ENCODE measurements at regions not wholly inside any gene's neighbourhood (a gene's known extent, or its start where the extent isn't known, plus 50 kb on each side); places are given as distances from the start of the nearest gene placed in this dataset.

DNA sequence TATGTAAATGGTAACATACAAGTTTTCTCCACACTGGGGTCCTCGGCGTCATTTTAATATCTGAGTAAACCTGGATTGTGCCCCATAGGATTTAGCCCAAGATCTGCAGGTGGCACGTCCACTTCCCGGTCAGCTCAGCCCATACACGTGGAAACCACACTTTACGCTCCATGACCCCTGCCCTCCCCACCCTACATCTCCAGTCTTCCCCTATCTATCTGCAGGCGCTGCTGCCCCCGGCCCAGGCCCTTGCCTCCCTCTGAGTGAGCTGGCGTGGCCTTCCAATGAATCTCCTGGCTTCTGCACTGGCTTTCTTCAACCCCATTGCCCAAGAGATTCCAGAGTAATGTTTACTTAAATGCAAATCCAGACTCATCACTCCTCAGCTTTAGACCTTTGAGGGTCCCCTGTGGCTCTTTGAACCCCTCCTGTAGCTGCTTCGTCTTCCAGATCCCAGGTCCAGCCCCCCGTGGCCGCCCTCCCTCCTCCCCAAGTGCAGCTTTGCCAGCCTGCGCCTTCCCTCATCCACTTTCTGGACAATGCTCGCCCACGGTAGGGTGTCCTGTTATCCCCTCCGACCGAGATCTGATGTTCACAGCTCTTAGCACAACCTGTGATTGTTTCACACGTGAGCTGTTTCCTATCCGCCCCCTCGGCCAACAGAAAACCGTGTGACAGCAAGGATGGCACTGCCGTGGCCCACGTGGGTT lies 421.4 kb upstream of the SALL3 start:
- no peak for DNase-seq (ENCODE audit: low read depth)

DNA sequence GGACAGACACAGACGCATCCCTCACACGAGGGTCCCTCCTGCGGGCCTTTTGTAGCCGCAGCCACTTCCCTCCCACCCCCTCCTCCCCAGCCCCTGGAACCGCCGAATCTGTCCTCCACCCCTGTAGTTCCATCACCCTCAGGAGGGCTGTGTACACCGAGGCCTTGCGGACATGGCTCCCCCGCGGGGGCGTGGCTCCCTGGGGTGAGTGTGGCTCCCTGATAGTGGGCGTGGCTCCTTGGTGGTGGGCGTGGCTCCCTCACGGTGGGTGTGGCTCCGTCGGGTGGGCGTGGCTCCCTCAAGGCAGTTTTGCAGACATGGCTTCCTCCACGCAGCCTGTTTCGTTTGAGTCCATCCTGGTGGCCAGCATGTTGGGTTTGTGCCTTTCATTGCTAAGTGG lies 420.7 kb upstream of the SALL3 start:
- no peak for DNase-seq (ENCODE audit: low read depth)

DNA sequence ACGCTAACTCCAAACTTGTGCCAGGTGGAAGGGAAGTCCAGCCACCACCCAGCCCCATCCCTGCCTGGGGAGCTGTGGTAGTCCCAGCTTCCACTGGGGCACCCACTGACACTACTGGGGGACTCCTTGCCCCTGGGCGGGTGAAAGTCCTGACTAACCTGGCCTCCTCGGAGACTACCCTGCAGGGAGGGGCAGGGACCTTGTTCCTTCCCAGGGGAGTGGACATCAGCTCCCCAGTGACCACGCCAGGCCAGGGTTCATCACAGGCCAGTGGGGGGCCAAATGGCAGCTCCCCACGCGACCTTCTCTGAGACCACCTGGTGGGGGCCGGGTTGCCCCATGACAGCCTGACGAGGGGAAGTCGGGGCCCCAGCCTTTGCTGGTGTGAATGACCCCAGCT lies 420.0 kb upstream of the SALL3 start:
- DNase-seq (ENCODE audit: low read depth) = no peak

DNA sequence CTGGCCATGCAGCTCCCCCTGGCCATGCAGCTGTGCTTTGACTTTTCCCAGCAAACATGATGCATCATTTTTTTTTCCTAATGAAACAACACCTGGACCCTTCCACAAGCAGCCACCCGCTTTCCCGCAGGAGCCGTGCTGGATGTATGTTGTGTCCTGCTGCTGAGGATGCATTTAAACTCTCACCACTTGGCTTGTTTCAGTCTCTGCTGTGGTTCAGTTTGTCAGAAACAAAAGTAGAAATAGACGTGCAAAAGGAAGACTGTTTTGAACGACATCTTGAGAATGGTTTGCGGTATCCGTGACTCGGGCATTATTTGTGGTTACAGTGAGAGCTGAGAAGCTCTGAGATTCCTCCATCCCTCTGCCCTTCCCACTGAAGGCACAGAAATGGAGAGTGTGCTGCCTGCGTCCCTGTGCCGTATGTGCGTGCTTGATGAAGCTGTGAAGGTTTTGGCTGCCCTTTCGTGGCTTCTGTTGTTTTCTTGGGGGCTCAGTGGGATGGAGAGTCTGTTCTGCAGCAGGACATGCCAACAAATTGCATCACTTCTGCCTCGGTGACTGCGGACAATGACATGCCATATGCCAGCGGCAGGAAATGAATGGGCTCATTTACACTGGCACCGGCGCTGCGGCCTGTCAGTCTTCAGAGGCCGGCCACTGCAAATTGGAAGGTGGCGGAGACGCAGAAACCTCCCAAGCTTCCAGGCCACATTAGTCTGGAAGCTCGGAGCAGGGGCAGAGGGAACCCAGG lies 417.7 kb upstream of the SALL3 start:
- DNase-seq (ENCODE audit: low read depth) = no peak

DNA sequence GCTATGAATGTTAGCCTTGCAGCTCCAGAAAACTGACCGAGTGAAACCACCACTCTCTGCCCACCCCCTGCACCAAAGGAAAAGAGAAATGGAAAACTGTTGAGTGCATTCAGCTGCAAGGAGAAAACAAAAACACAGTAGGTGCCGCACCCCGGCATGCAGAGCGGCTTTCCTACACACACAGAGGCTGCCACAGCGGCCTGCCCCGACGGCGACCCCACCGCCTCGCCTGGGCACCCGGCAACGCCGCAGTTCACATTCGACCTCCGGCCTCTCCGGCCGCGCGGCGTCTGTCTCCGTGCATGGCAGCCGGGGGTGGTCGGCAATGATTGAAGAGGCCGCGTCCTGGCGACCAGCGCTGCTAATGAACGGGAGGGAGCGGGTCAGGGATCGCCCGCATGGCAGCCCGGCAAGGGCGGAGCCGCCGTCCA lies 417.1 kb upstream of the SALL3 start:
- DNase-seq (ENCODE audit: low read depth) = no peak

DNA sequence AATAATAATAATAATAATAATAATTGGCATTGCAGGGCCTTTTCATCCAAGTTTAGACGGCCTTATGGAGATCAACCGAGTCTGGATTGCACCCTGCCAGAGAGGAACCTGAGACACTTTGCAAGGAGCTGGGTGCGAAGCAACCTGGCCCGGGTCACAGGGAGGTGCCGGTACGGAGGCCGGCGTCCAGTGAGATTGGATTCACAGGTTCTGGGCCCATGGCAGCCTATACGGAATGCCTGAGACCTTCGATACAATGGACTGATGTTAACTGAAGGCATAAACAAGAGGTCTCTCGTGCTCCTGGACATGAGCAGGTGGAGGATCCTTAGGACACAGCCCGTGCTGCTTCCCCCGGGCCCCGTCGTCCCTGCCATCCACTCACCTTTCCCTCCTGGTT lies 416.5 kb upstream of the SALL3 start:
- no peak for DNase-seq (ENCODE audit: low read depth)

DNA sequence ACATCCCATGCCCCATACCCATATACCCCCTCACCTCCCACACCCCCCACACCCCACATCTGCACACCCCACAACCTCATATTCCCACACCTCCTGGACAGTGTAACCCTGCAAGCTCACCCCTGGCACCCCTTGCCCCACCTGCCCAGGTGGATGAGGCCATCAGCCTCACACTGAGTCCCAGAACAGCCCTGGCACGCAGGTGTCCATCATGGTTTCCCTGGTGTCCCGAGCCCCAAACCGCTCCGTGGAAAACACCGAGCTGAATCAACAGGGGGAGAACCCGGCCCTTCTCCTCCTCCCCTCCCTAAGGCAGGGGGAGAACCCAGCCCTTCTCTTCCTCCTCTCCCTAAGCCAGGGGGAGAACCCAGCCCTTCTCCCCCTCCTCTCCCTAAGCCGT lies 415.6 kb upstream of the SALL3 start:
- DNase-seq (ENCODE audit: low read depth) = no peak

DNA sequence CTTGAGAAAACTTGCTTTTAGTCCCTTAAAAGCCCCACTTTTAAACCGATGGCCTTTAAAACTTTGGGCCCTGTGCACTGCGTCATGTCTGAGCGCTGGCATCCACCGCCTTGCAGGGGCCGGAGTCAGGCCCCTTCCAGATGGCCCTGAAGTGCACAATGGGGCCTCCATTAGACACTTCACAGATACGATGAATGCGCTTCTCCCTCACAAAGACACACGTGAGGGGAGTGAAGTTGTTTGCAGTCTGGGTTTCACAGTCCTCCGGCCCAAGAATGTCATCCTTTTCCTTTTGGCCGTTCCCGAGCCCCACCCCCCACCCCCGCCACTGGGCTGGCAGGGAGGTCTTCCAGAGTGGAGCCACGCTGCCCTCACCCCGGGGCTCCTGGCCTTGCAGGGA lies 415.1 kb upstream of the SALL3 start:
- no peak for DNase-seq (ENCODE audit: low read depth)

DNA sequence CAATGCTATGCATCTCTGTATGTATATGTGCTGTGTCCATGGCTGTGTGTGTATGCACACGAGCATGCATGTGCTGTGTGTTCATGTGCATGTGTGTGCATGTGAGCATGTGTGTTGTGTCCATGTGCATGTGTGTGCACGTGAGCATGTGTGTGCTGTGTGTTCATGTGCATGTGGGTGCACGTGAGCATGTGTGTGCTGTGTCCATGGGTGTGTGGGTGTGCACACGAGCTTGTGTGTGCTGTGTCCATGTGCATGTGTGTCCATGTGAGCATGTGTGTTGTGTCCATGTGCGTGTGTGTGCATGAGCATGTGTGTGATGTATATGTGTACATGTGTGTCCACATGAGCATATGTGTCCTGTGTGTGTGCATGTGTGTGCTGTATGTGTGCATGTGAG lies 414.4 kb upstream of the SALL3 start:
- DNase-seq (ENCODE audit: low read depth) = no peak

DNA sequence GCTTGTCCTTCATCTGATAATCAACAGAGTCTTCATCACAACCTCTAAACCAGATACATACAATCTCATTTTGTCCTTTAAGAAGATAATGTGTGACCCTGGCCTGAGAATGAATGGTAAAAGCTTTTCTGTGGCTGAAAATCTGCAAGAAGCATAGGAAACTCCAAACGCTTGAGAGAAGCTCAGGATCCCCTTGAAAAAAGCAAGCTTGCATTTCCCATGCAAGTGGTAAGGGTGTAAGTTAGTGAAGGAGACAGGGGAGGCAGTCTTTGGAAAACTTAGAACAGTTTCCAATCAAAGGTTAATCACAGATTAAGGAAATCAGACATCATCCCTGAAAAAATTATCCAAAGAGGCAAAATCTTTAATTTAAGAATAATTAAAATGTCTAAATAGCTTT lies 413.6 kb upstream of the SALL3 start:
- no peak for DNase-seq (ENCODE audit: low read depth)

DNA sequence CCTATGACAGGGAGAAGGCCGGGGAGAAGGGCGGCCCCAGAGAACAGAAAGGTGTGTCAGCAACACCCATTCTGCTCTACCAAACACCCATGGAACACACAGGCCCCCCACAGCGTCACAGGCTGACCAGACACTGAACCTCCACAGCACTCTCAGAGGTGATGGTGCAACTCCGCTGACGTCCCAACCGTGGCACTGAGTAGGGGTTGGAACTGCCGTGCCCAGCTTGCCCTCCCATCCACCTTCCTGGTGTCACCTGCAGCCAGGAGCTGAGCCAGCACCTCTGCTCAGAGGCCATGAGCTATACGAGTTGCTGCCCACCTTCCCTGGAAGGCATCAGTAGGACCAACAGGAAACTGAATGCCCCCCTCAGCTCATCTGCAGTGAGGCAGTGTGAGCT lies 412.9 kb upstream of the SALL3 start:
- no peak for DNase-seq (ENCODE audit: low read depth)

DNA sequence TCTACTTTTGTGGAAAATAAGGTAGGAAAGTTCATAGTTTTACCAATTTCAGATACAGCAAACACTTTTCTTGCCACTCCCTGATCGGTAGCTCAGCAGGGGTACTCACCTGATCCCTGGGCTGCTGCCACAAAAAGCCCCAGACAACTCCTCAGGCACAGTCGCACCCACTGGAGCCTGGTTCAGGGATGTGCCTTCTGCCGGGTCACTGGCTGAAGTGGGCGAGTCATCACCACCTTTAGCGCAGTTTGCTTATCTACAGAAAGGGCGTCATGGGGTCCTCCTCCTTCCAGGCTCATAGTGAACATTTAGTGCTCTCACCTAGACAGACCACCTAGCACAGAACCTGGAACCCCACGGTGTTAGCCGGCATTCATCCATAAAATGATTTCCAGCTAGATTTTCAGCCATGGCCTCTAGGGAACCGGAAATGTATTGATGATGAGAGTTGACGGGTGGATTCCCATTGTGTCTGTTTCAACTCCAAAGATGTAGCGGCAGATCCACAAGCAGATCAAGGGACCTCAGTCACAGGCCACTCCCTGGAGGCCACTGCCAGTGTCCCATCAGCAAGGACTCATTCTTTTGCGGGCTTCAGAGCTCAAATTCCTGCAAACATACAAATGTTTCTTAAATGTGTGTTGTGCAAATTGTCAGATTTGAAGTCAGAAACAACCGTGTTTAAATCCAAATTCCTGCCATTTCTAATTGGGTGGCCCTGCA lies 408.4 kb upstream of the SALL3 start:
- no peak for DNase-seq (ENCODE audit: low read depth)

DNA sequence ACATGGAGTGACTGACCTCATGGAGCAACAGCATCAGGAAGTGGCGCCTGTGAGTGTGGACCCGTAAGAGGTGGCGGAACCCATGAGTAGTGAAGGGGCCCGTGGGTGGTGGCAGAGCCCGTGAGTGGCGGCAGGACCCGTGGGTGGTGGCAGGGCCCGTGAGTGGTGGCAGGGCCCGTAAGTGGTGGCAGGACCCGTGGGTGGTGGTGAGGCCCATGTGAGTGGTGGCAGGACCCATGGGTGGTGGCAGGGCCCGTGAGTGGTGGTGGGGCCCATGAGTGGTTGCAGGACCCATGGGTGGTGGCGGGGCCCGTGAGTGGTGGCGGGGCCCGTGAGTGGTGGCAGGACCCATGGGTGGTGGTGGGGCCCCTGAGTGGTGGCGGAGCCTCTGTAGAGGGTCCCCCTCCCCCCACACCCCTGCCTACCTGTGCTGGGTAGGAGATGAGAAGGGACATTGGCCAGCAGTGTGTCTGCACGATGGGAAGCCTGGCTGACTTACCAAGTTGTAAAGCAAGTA lies 407.7 kb upstream of the SALL3 start:
- no peak for DNase-seq (ENCODE audit: low read depth)

DNA sequence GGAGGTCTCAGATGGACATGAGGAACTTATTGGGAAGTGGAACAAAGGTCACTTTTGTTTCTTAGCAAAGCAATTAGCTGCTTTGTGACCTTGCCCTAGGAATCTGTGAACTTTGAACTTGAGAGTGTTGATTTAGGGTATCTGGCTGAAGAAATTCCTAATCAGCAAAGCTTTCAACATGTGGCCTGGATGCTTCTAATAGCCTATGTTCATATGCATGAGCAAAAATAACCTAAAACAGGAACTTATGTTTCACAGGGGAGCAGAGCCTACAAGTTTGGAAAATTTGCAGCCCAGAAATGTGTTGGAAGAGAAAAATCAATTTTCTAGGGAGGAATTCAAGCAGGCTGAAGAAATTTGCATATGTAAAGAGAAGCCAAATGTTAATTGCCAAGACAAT lies 405.8 kb upstream of the SALL3 start:
- no peak for DNase-seq (ENCODE audit: low read depth)

DNA sequence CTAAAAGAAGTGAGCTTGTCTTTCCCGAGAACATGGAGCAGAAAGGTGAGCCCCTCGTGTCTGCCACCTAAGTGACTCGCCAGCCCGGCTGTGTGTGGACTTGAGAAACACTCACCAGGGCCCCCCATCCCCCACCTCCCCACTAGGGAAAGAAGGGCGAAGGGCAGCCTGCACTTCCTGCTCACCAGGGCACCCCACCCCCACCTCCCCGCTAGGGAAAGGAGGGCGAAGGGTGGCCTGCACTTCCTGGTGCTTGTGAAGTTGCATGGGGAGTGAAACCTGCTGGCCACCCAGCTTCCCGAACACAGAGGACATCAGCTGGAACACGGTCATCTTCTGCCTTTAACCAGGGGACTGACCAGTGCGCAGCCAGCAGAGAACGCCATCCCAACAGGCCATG lies 402.7 kb upstream of the SALL3 start:
- DNase-seq (ENCODE audit: low read depth) = no peak

DNA sequence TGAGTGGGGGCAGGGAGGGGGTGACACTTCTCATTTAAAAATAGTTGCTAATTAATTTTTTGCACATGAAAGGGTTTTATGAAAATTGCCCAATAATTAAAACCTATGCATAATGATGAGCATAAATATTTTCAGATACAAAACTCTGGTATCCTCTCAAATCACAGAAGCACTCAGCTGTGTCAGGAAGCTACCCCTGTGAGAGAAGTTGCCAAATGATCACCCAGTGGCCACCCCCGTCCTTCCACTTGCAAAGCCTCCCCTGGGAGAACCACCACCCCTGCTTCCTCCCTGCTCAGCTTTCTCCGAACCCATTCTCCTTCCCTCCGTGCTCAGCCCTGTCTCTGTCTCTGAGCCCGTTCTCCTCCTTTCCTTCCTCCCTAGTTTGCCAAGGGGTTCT lies 400.2 kb upstream of the SALL3 start:
- no peak for DNase-seq (ENCODE audit: low read depth)

DNA sequence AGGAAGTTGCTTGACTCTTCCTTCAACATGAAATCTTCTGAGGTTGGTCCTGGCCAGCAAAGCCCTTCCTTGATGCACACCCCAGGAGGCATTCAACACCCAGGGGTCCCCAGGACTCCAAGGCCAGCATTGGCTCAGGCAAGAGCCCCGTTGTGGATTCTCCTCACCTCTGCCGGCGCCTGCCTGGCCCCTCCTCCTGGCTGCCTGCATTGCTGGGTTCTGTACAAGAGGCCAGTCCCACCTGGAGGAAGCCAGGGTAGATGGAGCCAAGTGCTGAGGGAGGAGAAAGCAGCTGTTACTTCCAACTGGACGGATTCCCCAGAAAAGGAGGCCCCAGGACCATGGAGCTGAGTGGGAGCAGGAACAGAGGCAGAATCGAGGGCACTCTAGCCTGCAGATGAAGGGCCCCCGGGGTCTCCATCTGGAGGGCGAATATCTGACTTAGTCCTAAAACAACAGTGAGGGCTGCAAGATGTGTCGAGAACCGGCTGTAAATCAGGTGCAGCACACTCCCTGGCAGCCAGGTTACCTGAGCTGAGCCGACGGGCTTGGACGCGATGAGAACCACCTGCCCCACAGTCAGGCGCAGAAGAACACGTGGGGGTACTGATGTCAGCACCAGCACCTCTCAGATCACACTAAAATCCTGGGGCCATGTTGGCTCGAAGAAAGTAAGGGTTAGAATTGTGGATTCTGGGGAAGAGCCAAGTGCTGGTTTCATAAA lies 399.6 kb upstream of the SALL3 start:
- no peak for DNase-seq (ENCODE audit: low read depth)

DNA sequence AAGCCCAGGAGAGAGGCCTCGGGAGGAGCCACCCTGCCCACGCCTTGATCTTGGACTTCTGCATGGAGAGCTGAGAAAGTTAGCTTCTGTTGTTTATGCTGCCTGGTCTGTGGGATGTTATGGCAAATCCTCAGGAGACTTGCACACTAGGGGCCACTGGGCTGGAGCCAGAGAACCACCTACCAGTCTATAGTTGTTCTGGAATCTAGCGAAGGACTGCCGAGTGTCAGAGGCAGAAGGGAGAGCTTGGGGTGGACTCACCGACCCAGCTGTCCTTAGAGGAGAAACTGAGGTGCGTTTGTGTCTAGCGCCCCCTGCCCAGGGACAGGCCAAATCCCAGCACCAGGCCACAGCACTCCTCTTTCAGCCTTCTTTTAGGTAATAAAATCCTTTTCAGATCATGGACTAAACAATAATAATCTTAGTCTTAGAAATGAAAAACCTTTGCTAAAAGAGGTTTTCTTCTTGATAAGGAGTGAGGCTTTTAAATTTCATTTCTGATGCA lies 398.7 kb upstream of the SALL3 start:
- DNase-seq (ENCODE audit: low read depth) = no peak

DNA sequence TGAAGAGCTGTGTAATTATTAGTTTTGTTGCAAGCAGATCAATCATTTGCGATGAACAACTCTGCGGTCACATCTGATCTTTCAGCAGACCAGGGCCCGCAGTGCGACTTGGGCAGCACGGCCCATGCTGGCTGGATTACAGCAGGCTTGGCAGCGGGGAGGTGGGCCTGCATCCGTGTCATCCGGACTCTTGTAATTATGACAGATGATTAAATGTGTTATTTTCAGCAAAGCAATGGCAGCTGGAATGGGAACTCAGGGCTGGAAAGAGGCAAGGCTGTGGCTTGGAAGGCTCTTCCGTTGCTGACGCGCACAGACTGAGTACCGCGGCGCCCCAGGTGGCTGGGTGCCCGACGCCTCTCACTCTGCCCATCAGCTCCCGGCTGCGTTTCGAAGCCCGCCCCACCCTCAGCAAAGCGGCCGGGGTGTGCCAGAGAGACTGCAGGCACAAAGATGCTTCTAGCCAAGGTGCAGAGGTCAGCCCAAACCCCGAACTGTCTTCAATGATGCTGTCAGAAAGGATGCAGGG lies 397.4 kb upstream of the SALL3 start:
- no peak for DNase-seq (ENCODE audit: low read depth)

DNA sequence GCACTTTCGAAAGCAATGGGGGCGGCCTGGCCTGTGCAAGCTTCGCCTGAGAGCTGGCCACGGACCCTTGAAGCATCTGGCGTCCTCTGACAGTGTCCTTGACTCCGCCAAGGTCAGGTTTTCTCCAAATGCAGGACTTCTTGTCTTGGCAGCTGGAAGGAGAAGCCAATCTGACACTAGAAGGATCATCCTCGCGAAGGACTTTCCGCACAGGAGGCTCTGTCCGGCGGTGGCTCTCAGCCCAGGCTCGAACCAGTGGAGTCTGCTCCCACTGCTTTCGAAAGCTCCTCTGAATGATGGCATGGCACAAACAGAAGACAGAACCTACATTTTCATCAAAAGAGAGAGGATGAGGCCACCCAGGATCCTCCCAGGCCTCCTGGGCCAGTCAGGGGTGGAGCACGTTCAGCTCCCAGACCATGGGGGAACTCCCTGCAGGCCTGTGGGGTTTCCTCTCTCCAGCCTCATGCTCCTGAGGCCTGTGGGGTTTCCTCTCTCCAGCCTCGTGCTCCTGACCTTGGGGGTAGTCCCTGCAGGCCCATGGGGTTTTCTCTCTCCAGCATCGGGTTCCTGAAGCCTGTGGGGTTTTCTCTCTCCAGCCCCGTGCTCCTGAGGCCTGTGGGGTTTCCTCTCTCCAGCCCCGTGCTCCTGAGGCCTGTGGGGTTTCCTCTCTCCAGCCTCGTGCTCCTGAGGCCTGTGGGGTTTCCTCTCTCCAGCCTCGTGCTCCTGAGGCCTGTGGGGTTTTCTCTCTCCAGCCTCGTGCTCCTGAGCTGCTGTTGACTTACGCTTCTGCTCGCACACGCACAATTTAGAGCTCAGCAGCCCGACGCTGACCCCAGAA lies 396.5 kb upstream of the SALL3 start:
- no peak for DNase-seq (ENCODE audit: low read depth)

Measured in HT1080 (cell line).